ENCODE measurements at regions not wholly inside any gene's neighbourhood (a gene's known extent, or its start where the extent isn't known, plus 50 kb on each side); places are given as distances from the start of the nearest gene placed in this dataset.
"Not testable (repeated sequence)": the region's sequence is repeated elsewhere in the genome, so short reads cannot be mapped to it uniquely, and the experiment has no call there.

DNA sequence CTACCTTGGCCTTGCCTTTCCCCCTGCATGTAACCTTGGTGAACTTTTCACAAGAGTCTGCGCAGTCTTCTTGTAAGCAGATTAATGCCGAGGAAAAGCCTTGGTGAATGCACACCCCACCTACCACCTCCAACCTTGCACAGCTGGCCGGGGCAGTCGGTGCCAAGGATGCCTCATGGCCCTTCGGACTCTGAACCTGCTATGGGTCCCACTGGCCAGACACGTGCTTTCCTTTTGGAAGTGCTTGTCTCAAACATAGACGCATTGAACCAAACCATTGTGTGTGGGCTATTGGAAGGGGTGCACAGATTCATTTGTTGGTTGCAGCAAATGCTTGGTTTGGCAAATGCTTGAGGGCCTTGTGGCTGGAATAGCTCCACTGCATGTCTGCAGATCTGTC, 109.0 kb upstream of the PLGLB2 start:
- not testable (repeated sequence) for TF ChIP-seq CTCF, POLR2A, POLR2AphosphoS5 (IDR thresholded peaks at IDR 0.05)
